H9 (cell line): ENCODE measurements at regions not wholly inside any gene's neighbourhood (a gene's known extent, or its start where the extent isn't known, plus 50 kb on each side); places are given as distances from the start of the nearest gene placed in this dataset.

ENCODE experiments used
- DNase-seq: peaks from one replicate; pipeline ENCODE4 v3.0.0-alpha.2; 2017
- H2AFZ ChIP-seq: one replicate; pipeline ENCODE4 v1.6.1; 2013; ENCODE audit warnings: mild to moderate bottlenecking, low read length, control low read depth, moderate library complexity
- H2AK5ac ChIP-seq: 2 replicates; pipeline ENCODE4 v1.6.1; 2013; ENCODE audit warnings: low read length, control low read depth, mixed read lengths; ENCODE audit not compliant: insufficient read length
- H2BK120ac ChIP-seq: one replicate; pipeline ENCODE4 v1.6.1; 2013; ENCODE audit warnings: low read depth, mild to moderate bottlenecking, low read length, control low read depth, inconsistent platforms; ENCODE audit not compliant: poor library complexity, severe bottlenecking
- H2BK12ac ChIP-seq: 2 replicates; pipeline ENCODE4 v1.6.1; 2013; ENCODE audit warnings: low read length, control low read depth, mixed read lengths, low read depth; ENCODE audit not compliant: insufficient read length
- H2BK15ac ChIP-seq: 2 replicates; pipeline ENCODE4 v1.6.1; 2013; ENCODE audit warnings: low read depth, low read length, control low read depth
- H2BK20ac ChIP-seq: one replicate; pipeline ENCODE4 v1.6.1; 2013; ENCODE audit warnings: low read depth, mild to moderate bottlenecking, low read length, control low read depth, inconsistent platforms; ENCODE audit not compliant: poor library complexity, severe bottlenecking
- H2BK5ac ChIP-seq: 2 replicates; pipeline ENCODE4 v1.6.1; 2013; ENCODE audit warnings: low read length, control low read depth, mixed read lengths; ENCODE audit not compliant: insufficient read length
- H3K14ac ChIP-seq: 2 replicates; pipeline ENCODE4 v1.6.1; 2013; ENCODE audit warnings: low read length, control low read depth; ENCODE audit not compliant: insufficient read depth
- H3K18ac ChIP-seq: 2 replicates; pipeline ENCODE4 v1.6.1; 2013; ENCODE audit warnings: low read depth, mild to moderate bottlenecking, mixed read lengths, low read length, control low read depth; ENCODE audit not compliant: insufficient read length
- H3K23ac ChIP-seq: 2 replicates; pipeline ENCODE4 v1.6.1; 2013; ENCODE audit warnings: low read length, control low read depth, mixed read lengths, low read depth; ENCODE audit not compliant: insufficient read length
- H3K23me2 ChIP-seq: 2 replicates; pipeline ENCODE4 v1.6.1; 2013; ENCODE audit warnings: low read depth, mild to moderate bottlenecking, mixed read lengths, low read length, control low read depth; ENCODE audit not compliant: insufficient read length, poor library complexity, severe bottlenecking
- H3K27ac ChIP-seq: 2 replicates; pipeline ENCODE4 v1.5.1; 2013; ENCODE audit warnings: low read length, control low read depth, mixed read lengths, low read depth; ENCODE audit not compliant: insufficient read length
- H3K27me3 ChIP-seq: 2 replicates; pipeline ENCODE4 v1.6.1; 2013; ENCODE audit warnings: low read length, control low read depth, inconsistent platforms; ENCODE audit not compliant: insufficient read depth
- H3K4ac ChIP-seq: 2 replicates; pipeline ENCODE4 v1.6.1; 2013; ENCODE audit warnings: low read depth, mild to moderate bottlenecking, control low read depth, inconsistent platforms, low read length, moderate library complexity
- H3K4me1 ChIP-seq: 2 replicates; pipeline ENCODE4 v1.6.1; 2013; ENCODE audit warnings: low read length, control low read depth, inconsistent platforms; ENCODE audit not compliant: insufficient read depth
- H3K4me2 ChIP-seq: 2 replicates; pipeline ENCODE4 v1.6.1; 2013; ENCODE audit warnings: low read length, control low read depth, mixed read lengths; ENCODE audit not compliant: insufficient read length, insufficient read depth
- H3K56ac ChIP-seq: 2 replicates; pipeline ENCODE4 v1.6.1; 2013; ENCODE audit warnings: low read depth, mild to moderate bottlenecking, mixed read lengths, low read length, control low read depth; ENCODE audit not compliant: insufficient read length
- H3K79me1 ChIP-seq: 2 replicates; pipeline ENCODE4 v1.6.1; 2013; ENCODE audit warnings: low read depth, mild to moderate bottlenecking, moderate library complexity, low read length, control low read depth, inconsistent platforms; ENCODE audit not compliant: insufficient read depth, poor library complexity, severe bottlenecking
- H3K79me2 ChIP-seq: 2 replicates; pipeline ENCODE4 v1.6.1; 2013; ENCODE audit warnings: low read length, control low read depth, inconsistent platforms; ENCODE audit not compliant: insufficient read depth
- H3K9ac ChIP-seq: 2 replicates; pipeline ENCODE4 v1.6.1; 2013; ENCODE audit warnings: low read length, control low read depth, mixed read lengths; ENCODE audit not compliant: insufficient read length; ENCODE audit errors: extremely low read depth
- H3K9me3 ChIP-seq: one replicate; pipeline ENCODE4 v1.6.1; 2013; ENCODE audit warnings: low read depth, low read length, inconsistent platforms; ENCODE audit not compliant: control insufficient read depth
- H3T11ph ChIP-seq: one replicate; pipeline ENCODE4 v1.6.1; 2013; ENCODE audit warnings: mild to moderate bottlenecking, low read length, control low read depth, inconsistent platforms
- H4K20me1 ChIP-seq: one replicate; pipeline ENCODE4 v1.6.1; 2013; ENCODE audit not compliant: control insufficient read depth, insufficient read length, insufficient read depth
- H4K5ac ChIP-seq: 2 replicates; pipeline ENCODE4 v1.6.1; 2013; ENCODE audit warnings: low read depth, mild to moderate bottlenecking, mixed read lengths, low read length, control low read depth; ENCODE audit not compliant: insufficient read length
- H4K8ac ChIP-seq: replicated peaks from 2 replicates; pipeline ENCODE4 v1.6.1; 2013; ENCODE audit warnings: low read length, control low read depth, mixed read lengths, low read depth; ENCODE audit not compliant: insufficient read length
- H4K91ac ChIP-seq: 2 replicates; pipeline ENCODE4 v1.6.1; 2013; ENCODE audit warnings: low read depth, mild to moderate bottlenecking, moderate library complexity, mixed read lengths, low read length, control low read depth; ENCODE audit not compliant: insufficient read length
- H3K27ac Mint-ChIP-seq, 3 experiments: 2 replicates in 2 of 3; 3 replicates in 1 of 3; pipeline ENCODE4 v1.8.0; 2020 to 2021; ENCODE audit warnings: mixed read lengths in 3 of 3, mild to moderate bottlenecking in 1 of 3, moderate library complexity in 1 of 3
- H3K27me3 Mint-ChIP-seq: 2 replicates; pipeline ENCODE4 v1.8.0; 2021; ENCODE audit warnings: low read depth, mild to moderate bottlenecking, moderate library complexity, mixed read lengths
- H3K36me3 Mint-ChIP-seq, 3 experiments: 2 replicates in 2 of 3; 3 replicates in 1 of 3; pipeline ENCODE4 v1.8.0; 2020 to 2021; ENCODE audit warnings: low read depth in 3 of 3, mixed read lengths in 3 of 3; ENCODE audit not compliant: insufficient read depth in 1 of 3
- H3K4me1 Mint-ChIP-seq, 2 experiments: 2 replicates each; pipeline ENCODE4 v1.8.0; 2020; ENCODE audit warnings: mixed read lengths in 2 of 2
- H3K4me3 Mint-ChIP-seq, 2 experiments: 2 replicates in 1 of 2; 3 replicates in 1 of 2; pipeline ENCODE4 v1.8.0; 2020 to 2021; ENCODE audit warnings: mild to moderate bottlenecking in 2 of 2, mixed read lengths in 2 of 2, moderate library complexity in 1 of 2
- H3K9me3 Mint-ChIP-seq, 2 experiments: 2 replicates in 1 of 2; 3 replicates in 1 of 2; pipeline ENCODE4 v1.8.0; 2020; ENCODE audit warnings: mild to moderate bottlenecking in 2 of 2, mixed read lengths in 2 of 2, moderate library complexity in 1 of 2
- CTCF ChIP-seq: fragments of 200-600 bp; sonication (generic); conservative IDR thresholded peaks from 3 replicates; pipeline ENCODE4 v1.8.0; 2021; ENCODE audit warnings: antibody characterized with exemption, mild to moderate bottlenecking
- WGBS: extraction: QIAGEN DNeasy Blood & Tissue Kit; methylation state at CpG from one replicate; pipeline ENCODE4 v1.1.7; 2013; ENCODE audit warnings: missing lambda C conversion rate, low lambda C conversion rate, mixed read lengths; ENCODE audit not compliant: insufficient read length; ENCODE audit errors: extremely low coverage; 5-methylcytosine and 5-hydroxymethylcytosine counted together

DNA sequence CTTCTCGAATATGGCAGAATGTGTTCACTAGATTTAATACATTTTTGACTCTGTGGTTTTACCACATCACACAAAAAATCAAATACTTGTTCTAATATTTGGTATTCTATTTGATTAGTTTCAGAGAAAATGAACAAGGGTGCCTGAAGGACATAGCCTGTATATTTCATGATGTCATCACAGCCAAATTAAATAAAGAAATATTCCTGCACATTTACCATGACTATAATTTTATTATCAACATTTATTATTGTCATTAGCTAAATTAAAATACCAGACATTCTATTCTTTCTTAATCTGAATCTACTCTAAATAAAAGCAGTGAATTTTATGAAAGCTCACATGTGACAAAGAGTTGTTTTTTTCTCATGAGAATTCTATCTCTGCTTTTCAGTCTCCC lies 980.5 kb downstream of the PCDH18 start:
- no peaks in the 10 kb centered on the region for H4K20me1 ChIP-seq
- no peaks in the 10 kb centered on the region for H3K9me3 Mint-ChIP-seq
- H3K27me3 ChIP-seq: no peaks in the 10 kb centered on the region
- no peak overlapping the region for H3K27ac Mint-ChIP-seq
- H3K4me1 ChIP-seq: no peaks in the 10 kb centered on the region
- H2BK12ac ChIP-seq: no peak overlapping the region
- H4K91ac ChIP-seq: no peak overlapping the region
- no peaks in the 10 kb centered on the region for H3K79me1 ChIP-seq
- H3K27ac ChIP-seq: no peak overlapping the region
- H3K4ac ChIP-seq: no peak overlapping the region
- H3K4me1 Mint-ChIP-seq: no peaks in the 10 kb centered on the region
- no peak overlapping the region for H3T11ph ChIP-seq
- H3K4me2 ChIP-seq: no peak overlapping the region
- TF ChIP-seq CTCF: no peak
- H3K9me3 ChIP-seq: no peaks in the 10 kb centered on the region
- no peaks in the 10 kb centered on the region; a peak in 1 of 7 replicates for H3K36me3 Mint-ChIP-seq
- no peaks in the 10 kb centered on the region for H3K79me2 ChIP-seq
- no peak overlapping the region for H3K4me3 Mint-ChIP-seq
- no peak overlapping the region for H4K5ac ChIP-seq
- no peak overlapping the region for H2BK20ac ChIP-seq
- WGBS: no CpG with 5 or more reads among the region's 1 CpG
- no peak overlapping the region for H2BK5ac ChIP-seq
- H3K9ac ChIP-seq: no peak overlapping the region
- H3K14ac ChIP-seq: no peak overlapping the region
- no peak overlapping the region for H2AK5ac ChIP-seq
- H3K23me2 ChIP-seq: no peaks in the 10 kb centered on the region
- no peak for DNase-seq
- H3K23ac ChIP-seq: no peak overlapping the region
- H2BK120ac ChIP-seq: no peak overlapping the region
- H4K8ac ChIP-seq: no peak overlapping the region
- no peak overlapping the region for H2AFZ ChIP-seq
- no peak overlapping the region for H2BK15ac ChIP-seq
- no peaks in the 10 kb centered on the region for H3K27me3 Mint-ChIP-seq
- no peak overlapping the region for H3K56ac ChIP-seq
- no peak overlapping the region for H3K18ac ChIP-seq
